Liver (tissue), 3 donors: ENCODE measurements at regions not wholly inside any gene's neighbourhood (a gene's known extent, or its start where the extent isn't known, plus 50 kb on each side); places are given as distances from the start of the nearest gene placed in this dataset.

ENCODE experiments used
- ATF3 ChIP-seq: IDR thresholded peaks from 2 replicates; pipeline ENCODE4 v1.6.1; 2016; ENCODE audit warnings: antibody characterized with exemption
- CTCF ChIP-seq: fragments of 150-350 bp; IDR thresholded peaks from 2 replicates; pipeline ENCODE4 v1.5.1; 2017; ENCODE audit warnings: improper control_type of control experiment, low read depth, low read length; ENCODE audit not compliant: missing input control
- FOXA1 ChIP-seq: IDR thresholded peaks from 2 replicates; pipeline ENCODE4 v1.6.1; 2016; ENCODE audit warnings: antibody characterized with exemption
- GABPA ChIP-seq, 2 donors: IDR thresholded peaks in 1 of 2; conservative IDR thresholded peaks in 1 of 2; 2 replicates each; pipeline ENCODE4 v1.6.1; 2016; ENCODE audit warnings: antibody characterized with exemption in 2 of 2, mild to moderate bottlenecking in 1 of 2, moderate library complexity in 1 of 2
- JUND ChIP-seq, 2 donors: IDR thresholded peaks; 2 replicates each; pipeline ENCODE4 v1.6.1; 2016; ENCODE audit warnings: antibody characterized with exemption in 2 of 2
- RAD21 ChIP-seq, 2 donors: IDR thresholded peaks; 2 replicates each; pipeline ENCODE4 v1.6.1; 2016; ENCODE audit warnings: antibody characterized with exemption in 2 of 2, mild to moderate bottlenecking in 2 of 2
- RXRA ChIP-seq, 2 donors: IDR thresholded peaks; 2 replicates each; pipeline ENCODE4 v1.6.1; 2017 to 2018; ENCODE audit warnings: antibody characterized with exemption in 2 of 2, mild to moderate bottlenecking in 1 of 2
- SP1 ChIP-seq: IDR thresholded peaks from 2 replicates; pipeline ENCODE4 v1.6.1; 2018; ENCODE audit warnings: antibody characterized with exemption, mild to moderate bottlenecking
- TAF1 ChIP-seq: conservative IDR thresholded peaks from 2 replicates; pipeline ENCODE4 v1.6.1; 2016; ENCODE audit warnings: antibody characterized with exemption, mild to moderate bottlenecking
- YY1 ChIP-seq: IDR thresholded peaks from 2 replicates; pipeline ENCODE4 v1.6.1; 2016; ENCODE audit warnings: antibody characterized with exemption, mild to moderate bottlenecking
- ZBTB33 ChIP-seq: IDR thresholded peaks from 2 replicates; pipeline ENCODE4 v1.6.1; 2016; ENCODE audit warnings: antibody characterized with exemption
- TF ChIP-seq, protein P1 (sequence below): IDR thresholded peaks from 2 replicates; pipeline ENCODE4 v1.6.1; 2016; ENCODE audit warnings: antibody characterized with exemption
- TF ChIP-seq, protein P2 (sequence below): IDR thresholded peaks from 2 replicates; pipeline ENCODE4 v1.6.1; 2016; ENCODE audit warnings: antibody characterized with exemption, mild to moderate bottlenecking
- donor health status: healthy.
- donor health status: healthy.

DNA sequence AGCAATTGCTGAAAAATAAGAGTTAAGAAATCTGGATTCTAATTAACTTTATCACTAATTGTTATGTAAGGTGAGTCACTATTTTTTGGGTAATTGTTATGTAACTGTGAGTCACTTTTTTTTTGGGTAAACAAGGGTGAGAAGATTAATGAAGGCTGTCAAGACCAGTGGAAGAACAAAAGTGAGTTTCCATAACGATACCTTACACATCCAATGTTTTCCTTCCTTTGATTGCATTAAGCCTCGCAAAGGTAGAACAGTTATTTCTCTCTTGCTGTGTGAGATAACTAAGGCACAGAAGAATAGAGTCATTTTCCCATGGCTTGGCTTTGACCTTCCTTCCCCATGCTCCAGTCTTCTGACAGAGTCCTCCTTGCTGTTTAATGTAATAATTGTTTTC lies 374.7 kb downstream of the DDX10 start:
- TF ChIP-seq RAD21 (IDR thresholded peaks at IDR 0.05) (no peak), CTCF (no peak), ZBTB33 (no peak), TAF1 (no peak), GABPA (IDR thresholded peaks at IDR 0.05 in 1 of 2, conservative IDR thresholded peaks at IDR 0.05 in 1 of 2) (no peak), ATF3 (no peak), SP1 (no peak), YY1 (no peak), FOXA1 (no peak), JUND (IDR thresholded peaks at IDR 0.05) (no peak), RXRA (IDR thresholded peaks at IDR 0.05) (no peak)
- TF ChIP-seq, protein P1, sequence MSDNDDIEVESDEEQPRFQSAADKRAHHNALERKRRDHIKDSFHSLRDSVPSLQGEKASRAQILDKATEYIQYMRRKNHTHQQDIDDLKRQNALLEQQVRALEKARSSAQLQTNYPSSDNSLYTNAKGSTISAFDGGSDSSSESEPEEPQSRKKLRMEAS: no peak
- TF ChIP-seq, protein P2, sequence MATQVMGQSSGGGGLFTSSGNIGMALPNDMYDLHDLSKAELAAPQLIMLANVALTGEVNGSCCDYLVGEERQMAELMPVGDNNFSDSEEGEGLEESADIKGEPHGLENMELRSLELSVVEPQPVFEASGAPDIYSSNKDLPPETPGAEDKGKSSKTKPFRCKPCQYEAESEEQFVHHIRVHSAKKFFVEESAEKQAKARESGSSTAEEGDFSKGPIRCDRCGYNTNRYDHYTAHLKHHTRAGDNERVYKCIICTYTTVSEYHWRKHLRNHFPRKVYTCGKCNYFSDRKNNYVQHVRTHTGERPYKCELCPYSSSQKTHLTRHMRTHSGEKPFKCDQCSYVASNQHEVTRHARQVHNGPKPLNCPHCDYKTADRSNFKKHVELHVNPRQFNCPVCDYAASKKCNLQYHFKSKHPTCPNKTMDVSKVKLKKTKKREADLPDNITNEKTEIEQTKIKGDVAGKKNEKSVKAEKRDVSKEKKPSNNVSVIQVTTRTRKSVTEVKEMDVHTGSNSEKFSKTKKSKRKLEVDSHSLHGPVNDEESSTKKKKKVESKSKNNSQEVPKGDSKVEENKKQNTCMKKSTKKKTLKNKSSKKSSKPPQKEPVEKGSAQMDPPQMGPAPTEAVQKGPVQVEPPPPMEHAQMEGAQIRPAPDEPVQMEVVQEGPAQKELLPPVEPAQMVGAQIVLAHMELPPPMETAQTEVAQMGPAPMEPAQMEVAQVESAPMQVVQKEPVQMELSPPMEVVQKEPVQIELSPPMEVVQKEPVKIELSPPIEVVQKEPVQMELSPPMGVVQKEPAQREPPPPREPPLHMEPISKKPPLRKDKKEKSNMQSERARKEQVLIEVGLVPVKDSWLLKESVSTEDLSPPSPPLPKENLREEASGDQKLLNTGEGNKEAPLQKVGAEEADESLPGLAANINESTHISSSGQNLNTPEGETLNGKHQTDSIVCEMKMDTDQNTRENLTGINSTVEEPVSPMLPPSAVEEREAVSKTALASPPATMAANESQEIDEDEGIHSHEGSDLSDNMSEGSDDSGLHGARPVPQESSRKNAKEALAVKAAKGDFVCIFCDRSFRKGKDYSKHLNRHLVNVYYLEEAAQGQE: no peak
